HG03280 (cell line): ENCODE measurements at regions not wholly inside any gene's neighbourhood (a gene's known extent, or its start where the extent isn't known, plus 50 kb on each side); places are given as distances from the start of the nearest gene placed in this dataset.

Experiments used
- ATAC-seq: cut with Tn5 transposase; IDR thresholded peaks from one replicate; pipeline ENCODE4 v1.9.1; 2021; ENCODE audit warnings: mild to moderate bottlenecking, moderate library complexity; ENCODE audit not compliant: unreplicated experiment

GRCh38 chr3:43783987-43784639 is 93.4 kb downstream of the ABHD5 start:
- no peak for ATAC-seq

- ATAC-seq, result no peak
These were observed 93.9 kb downstream of the ABHD5 start for GRCh38 chr3:43784640-43785011.

- no peak for ATAC-seq
These were observed 94.8 kb downstream of the ABHD5 start for GRCh38 chr3:43785551-43785950.

- no peak for ATAC-seq
These were observed 95.4 kb downstream of the ABHD5 start for GRCh38 chr3:43786102-43786501.

- no peak for ATAC-seq
These were observed 96.0 kb downstream of the ABHD5 start for GRCh38 chr3:43786526-43787305.

GRCh38 chr3:43787330-43787729 is 96.6 kb downstream of the ABHD5 start:
- no peak for ATAC-seq

GRCh38 chr3:43789028-43789427 is 98.3 kb downstream of the ABHD5 start:
- ATAC-seq, result no peak

- ATAC-seq, result no peak
These were observed 99.3 kb downstream of the ABHD5 start for GRCh38 chr3:43790060-43790459.

GRCh38 chr3:43790476-43790875 is 99.7 kb downstream of the ABHD5 start:
- ATAC-seq, result no peak

GRCh38 chr3:43791246-43791645 is 100.5 kb downstream of the ABHD5 start:
- no peak for ATAC-seq

GRCh38 chr3:43792904-43793303 is 102.2 kb downstream of the ABHD5 start:
- ATAC-seq, result no peak

- ATAC-seq, result no peak
These were observed 103.1 kb downstream of the ABHD5 start for GRCh38 chr3:43793648-43794372.

- no peak for ATAC-seq
These were observed 104.0 kb downstream of the ABHD5 start for GRCh38 chr3:43794776-43795175.

- ATAC-seq, result no peak
These were observed 104.8 kb downstream of the ABHD5 start for GRCh38 chr3:43795491-43795890.

GRCh38 chr3:43796041-43796596 is 105.4 kb downstream of the ABHD5 start:
- ATAC-seq, result no peak

GRCh38 chr3:43797794-43798193 is 107.1 kb downstream of the ABHD5 start:
- ATAC-seq, result no peak

- no peak for ATAC-seq
These were observed 120.1 kb downstream of the ABHD5 start for GRCh38 chr3:43810797-43811196.

GRCh38 chr3:43814461-43814860 is 123.7 kb downstream of the ABHD5 start:
- no peak for ATAC-seq

- ATAC-seq, result no peak
These were observed 125.6 kb downstream of the ABHD5 start for GRCh38 chr3:43816372-43816771.

GRCh38 chr3:43817064-43817463 is 126.3 kb downstream of the ABHD5 start:
- no peak for ATAC-seq

GRCh38 chr3:43817825-43818224 is 127.1 kb downstream of the ABHD5 start:
- no peak for ATAC-seq

- no peak for ATAC-seq
These were observed 127.5 kb downstream of the ABHD5 start for GRCh38 chr3:43818229-43818628.
